ENCODE measurements at regions not wholly inside any gene's neighbourhood (a gene's known extent, or its start where the extent isn't known, plus 50 kb on each side); places are given as distances from the start of the nearest gene placed in this dataset.

DNA sequence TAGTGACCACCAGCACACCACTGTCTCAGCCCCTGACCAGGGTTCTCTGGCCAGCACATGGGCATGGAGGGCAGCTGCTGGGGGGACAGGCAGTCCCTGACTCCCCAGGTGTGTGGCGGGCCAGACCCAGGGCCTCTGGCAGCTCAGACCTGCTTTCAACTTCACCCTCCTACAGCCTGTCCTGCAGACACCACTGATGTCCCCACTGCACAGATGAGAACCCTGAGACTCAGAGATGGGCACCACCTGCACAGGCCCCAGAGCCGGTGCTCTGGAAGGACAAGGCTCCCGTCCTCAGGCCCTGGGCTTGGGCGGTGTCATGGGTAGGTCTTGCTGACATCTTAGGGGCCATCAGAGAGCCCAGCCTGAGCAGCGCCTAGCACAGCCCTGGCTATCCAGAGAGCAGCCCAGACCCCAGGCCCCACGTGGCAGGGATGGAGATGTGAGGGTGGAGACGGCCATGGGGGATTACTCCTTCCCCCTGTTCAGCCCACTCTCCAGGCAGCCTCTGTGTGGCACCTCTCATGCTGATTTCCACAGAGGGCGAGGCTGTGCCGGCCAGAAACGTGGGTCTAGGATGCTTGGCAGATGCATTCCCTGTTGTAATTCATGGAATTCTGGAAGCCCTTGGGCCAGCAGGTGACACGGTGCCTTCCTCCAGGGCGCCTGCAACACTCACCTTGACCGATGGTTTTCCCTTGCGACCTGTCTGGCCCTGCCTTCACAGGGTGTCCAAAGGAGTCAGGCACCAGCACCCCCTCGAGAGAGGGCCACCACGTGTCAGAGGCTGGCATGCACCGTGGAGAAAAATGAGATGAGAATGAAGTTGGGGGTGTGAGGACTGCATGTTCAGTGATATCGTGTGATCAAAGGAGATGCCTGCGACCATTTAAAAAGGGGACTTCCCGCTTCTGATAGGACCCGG lies 61.2 kb upstream of the GLI2 start:
- Mint-ChIP-seq H3K4me3 (no peak overlapping the region), H3K9me3 (no peaks in the 10 kb centered on the region; a peak in 1 of 5 replicates), H3K4me1 (peaks cover 4 to 10% of the 10 kb centered on the region in 2 experiments; a peak in 3 of 4 replicates), H3K27ac (no peak overlapping the region), H3K27me3 (ENCODE audit: low read depth) (peaks cover 96% of the 10 kb centered on the region), H3K36me3 (ENCODE audit: insufficient read depth in 1 of 3, low read depth in 3 of 3) (no peaks in the 10 kb centered on the region)
- Histone ChIP-seq H3K14ac (ENCODE audit: insufficient read depth, low read length) (no peak overlapping the region), H4K91ac (ENCODE audit: insufficient read length, low read depth, low read length) (no peak overlapping the region), H3K4me2 (ENCODE audit: insufficient read depth, insufficient read length, low read length) (no peak overlapping the region), H3K79me1 (ENCODE audit: insufficient read depth, low read depth, low read length, poor library complexity, severe bottlenecking) (no peaks in the 10 kb centered on the region), H3K56ac (ENCODE audit: insufficient read length, low read depth, low read length) (no peak overlapping the region), H2AK5ac (ENCODE audit: insufficient read length, low read length) (no peak overlapping the region), H3K23ac (ENCODE audit: insufficient read length, low read depth, low read length) (no peak overlapping the region), H3K79me2 (ENCODE audit: insufficient read depth, low read length) (no peaks in the 10 kb centered on the region), H4K20me1 (ENCODE audit: control insufficient read depth, insufficient read depth, insufficient read length) (no peaks in the 10 kb centered on the region), H2AFZ (ENCODE audit: low read length) (no peak overlapping the region), H3K4ac (ENCODE audit: low read depth, low read length) (no peak overlapping the region), H3K9me3 (ENCODE audit: control insufficient read depth, low read depth, low read length) (no peaks in the 10 kb centered on the region), H3K27ac (ENCODE audit: insufficient read length, low read depth, low read length) (no peak overlapping the region), H3K9ac (ENCODE audit: extremely low read depth, insufficient read length, low read length) (no peak overlapping the region), H3K27me3 (ENCODE audit: insufficient read depth, low read length) (no peaks in the 10 kb centered on the region; the same call in 1 of the 2 replicates), H3K18ac (ENCODE audit: insufficient read length, low read depth, low read length) (no peak overlapping the region), H3K4me1 (ENCODE audit: insufficient read depth, low read length) (no peaks in the 10 kb centered on the region), H4K8ac (replicated peaks; ENCODE audit: insufficient read length, low read depth, low read length) (no peak overlapping the region), H2BK5ac (ENCODE audit: insufficient read length, low read length) (no peak overlapping the region), H2BK12ac (ENCODE audit: insufficient read length, low read depth, low read length) (no peak overlapping the region), H2BK15ac (ENCODE audit: low read depth, low read length) (no peak overlapping the region), H3T11ph (ENCODE audit: low read length) (no peak overlapping the region), H2BK20ac (ENCODE audit: low read depth, low read length, poor library complexity, severe bottlenecking) (no peak overlapping the region), H3K23me2 (ENCODE audit: insufficient read length, low read depth, low read length, poor library complexity, severe bottlenecking) (peaks cover 3% of the 10 kb centered on the region), H4K5ac (ENCODE audit: insufficient read length, low read depth, low read length) (no peak overlapping the region), H2BK120ac (ENCODE audit: low read depth, low read length, poor library complexity, severe bottlenecking) (no peak overlapping the region)
- TF ChIP-seq, protein P1, sequence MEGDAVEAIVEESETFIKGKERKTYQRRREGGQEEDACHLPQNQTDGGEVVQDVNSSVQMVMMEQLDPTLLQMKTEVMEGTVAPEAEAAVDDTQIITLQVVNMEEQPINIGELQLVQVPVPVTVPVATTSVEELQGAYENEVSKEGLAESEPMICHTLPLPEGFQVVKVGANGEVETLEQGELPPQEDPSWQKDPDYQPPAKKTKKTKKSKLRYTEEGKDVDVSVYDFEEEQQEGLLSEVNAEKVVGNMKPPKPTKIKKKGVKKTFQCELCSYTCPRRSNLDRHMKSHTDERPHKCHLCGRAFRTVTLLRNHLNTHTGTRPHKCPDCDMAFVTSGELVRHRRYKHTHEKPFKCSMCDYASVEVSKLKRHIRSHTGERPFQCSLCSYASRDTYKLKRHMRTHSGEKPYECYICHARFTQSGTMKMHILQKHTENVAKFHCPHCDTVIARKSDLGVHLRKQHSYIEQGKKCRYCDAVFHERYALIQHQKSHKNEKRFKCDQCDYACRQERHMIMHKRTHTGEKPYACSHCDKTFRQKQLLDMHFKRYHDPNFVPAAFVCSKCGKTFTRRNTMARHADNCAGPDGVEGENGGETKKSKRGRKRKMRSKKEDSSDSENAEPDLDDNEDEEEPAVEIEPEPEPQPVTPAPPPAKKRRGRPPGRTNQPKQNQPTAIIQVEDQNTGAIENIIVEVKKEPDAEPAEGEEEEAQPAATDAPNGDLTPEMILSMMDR (conservative IDR thresholded peaks at IDR 0.05) = no peak
- WGBS (ENCODE audit: extremely low coverage, insufficient read length, low lambda C conversion rate) = no CpG with 5 or more reads among the region's 21 CpGs
- DNase-seq = no peak

Measured in H9 (cell line).